IMR-90 (cell line): ENCODE measurements at regions not wholly inside any gene's neighbourhood (a gene's known extent, or its start where the extent isn't known, plus 50 kb on each side); places are given as distances from the start of the nearest gene placed in this dataset.
"Not testable (repeated sequence)": the region's sequence is repeated elsewhere in the genome, so short reads cannot be mapped to it uniquely, and the experiment has no call there.

ENCODE experiments used
- CEBPB ChIP-seq: IDR thresholded peaks from 2 replicates; pipeline ENCODE4 v1.6.1; 2012; ENCODE audit warnings: low read depth, low read length, improper control_type of control experiment
- FOS ChIP-seq: fragments of 150-350 bp; IDR thresholded peaks from 2 replicates; pipeline ENCODE4 v1.6.1; 2016; ENCODE audit warnings: low read depth, low read length
- MAFK ChIP-seq: IDR thresholded peaks from 2 replicates; pipeline ENCODE4 v1.6.1; 2012; ENCODE audit warnings: low read depth, low read length, improper control_type of control experiment
- MAZ ChIP-seq: IDR thresholded peaks from 2 replicates; pipeline ENCODE4 v1.6.1; 2012; ENCODE audit warnings: low read depth, mild to moderate bottlenecking, low read length, improper control_type of control experiment, moderate library complexity, borderline replicate concordance
- POLR2A ChIP-seq: IDR thresholded peaks from 2 replicates; pipeline ENCODE4 v1.6.1; 2012; ENCODE audit warnings: mild to moderate bottlenecking, low read depth, low read length
- RAD21 ChIP-seq: IDR thresholded peaks from 2 replicates; pipeline ENCODE4 v1.6.1; 2012; ENCODE audit warnings: low read length, improper control_type of control experiment
- RCOR1 ChIP-seq: IDR thresholded peaks from 2 replicates; pipeline ENCODE4 v1.6.1; 2012; ENCODE audit warnings: mild to moderate bottlenecking, low read length, improper control_type of control experiment; ENCODE audit not compliant: insufficient replicate concordance
- RFX5 ChIP-seq: IDR thresholded peaks from 2 replicates; pipeline ENCODE4 v1.8.0; 2012; ENCODE audit warnings: low read depth, mild to moderate bottlenecking, low read length, moderate library complexity
- TF ChIP-seq, protein P1 (sequence below): conservative IDR thresholded peaks from 2 replicates; pipeline ENCODE4 v1.5.1; 2012; ENCODE audit warnings: mild to moderate bottlenecking, low read depth, low read length, improper control_type of control experiment
- TF ChIP-seq, protein P2 (sequence below): fragments of 150-350 bp; IDR thresholded peaks from 2 replicates; pipeline ENCODE4 v1.6.1; 2016; ENCODE audit warnings: low read depth, mild to moderate bottlenecking, low read length, moderate library complexity, borderline replicate concordance

DNA sequence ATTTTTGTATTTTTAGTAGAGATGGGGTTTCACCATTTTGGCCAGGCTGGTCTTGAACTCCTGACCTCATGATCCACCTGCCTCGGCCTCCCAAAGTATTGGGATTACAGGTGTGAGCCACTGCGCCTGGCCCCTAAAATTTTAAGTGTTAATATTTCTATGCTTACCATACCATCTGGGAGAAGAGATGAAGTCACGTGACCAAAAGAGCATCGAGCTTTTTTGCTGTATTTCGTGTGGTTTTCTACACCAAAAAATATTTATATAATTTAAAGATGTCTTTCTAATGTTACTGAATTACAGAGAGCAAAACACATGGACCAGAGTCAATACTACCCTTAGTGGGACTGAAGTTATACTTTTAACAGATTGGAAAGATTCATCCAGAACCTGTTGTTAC, 400.9 kb downstream of the SOCS6 start:
- not testable (repeated sequence) for TF ChIP-seq POLR2A, CEBPB, MAZ, RAD21, MAFK, RFX5, FOS, RCOR1
- TF ChIP-seq, protein P1, sequence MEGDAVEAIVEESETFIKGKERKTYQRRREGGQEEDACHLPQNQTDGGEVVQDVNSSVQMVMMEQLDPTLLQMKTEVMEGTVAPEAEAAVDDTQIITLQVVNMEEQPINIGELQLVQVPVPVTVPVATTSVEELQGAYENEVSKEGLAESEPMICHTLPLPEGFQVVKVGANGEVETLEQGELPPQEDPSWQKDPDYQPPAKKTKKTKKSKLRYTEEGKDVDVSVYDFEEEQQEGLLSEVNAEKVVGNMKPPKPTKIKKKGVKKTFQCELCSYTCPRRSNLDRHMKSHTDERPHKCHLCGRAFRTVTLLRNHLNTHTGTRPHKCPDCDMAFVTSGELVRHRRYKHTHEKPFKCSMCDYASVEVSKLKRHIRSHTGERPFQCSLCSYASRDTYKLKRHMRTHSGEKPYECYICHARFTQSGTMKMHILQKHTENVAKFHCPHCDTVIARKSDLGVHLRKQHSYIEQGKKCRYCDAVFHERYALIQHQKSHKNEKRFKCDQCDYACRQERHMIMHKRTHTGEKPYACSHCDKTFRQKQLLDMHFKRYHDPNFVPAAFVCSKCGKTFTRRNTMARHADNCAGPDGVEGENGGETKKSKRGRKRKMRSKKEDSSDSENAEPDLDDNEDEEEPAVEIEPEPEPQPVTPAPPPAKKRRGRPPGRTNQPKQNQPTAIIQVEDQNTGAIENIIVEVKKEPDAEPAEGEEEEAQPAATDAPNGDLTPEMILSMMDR: not testable (repeated sequence)
- TF ChIP-seq, protein P2, sequence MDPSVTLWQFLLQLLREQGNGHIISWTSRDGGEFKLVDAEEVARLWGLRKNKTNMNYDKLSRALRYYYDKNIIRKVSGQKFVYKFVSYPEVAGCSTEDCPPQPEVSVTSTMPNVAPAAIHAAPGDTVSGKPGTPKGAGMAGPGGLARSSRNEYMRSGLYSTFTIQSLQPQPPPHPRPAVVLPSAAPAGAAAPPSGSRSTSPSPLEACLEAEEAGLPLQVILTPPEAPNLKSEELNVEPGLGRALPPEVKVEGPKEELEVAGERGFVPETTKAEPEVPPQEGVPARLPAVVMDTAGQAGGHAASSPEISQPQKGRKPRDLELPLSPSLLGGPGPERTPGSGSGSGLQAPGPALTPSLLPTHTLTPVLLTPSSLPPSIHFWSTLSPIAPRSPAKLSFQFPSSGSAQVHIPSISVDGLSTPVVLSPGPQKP: not testable (repeated sequence)
